ENCODE measurements at regions not wholly inside any gene's neighbourhood (a gene's known extent, or its start where the extent isn't known, plus 50 kb on each side); places are given as distances from the start of the nearest gene placed in this dataset.

- TF ChIP-seq, protein P1, sequence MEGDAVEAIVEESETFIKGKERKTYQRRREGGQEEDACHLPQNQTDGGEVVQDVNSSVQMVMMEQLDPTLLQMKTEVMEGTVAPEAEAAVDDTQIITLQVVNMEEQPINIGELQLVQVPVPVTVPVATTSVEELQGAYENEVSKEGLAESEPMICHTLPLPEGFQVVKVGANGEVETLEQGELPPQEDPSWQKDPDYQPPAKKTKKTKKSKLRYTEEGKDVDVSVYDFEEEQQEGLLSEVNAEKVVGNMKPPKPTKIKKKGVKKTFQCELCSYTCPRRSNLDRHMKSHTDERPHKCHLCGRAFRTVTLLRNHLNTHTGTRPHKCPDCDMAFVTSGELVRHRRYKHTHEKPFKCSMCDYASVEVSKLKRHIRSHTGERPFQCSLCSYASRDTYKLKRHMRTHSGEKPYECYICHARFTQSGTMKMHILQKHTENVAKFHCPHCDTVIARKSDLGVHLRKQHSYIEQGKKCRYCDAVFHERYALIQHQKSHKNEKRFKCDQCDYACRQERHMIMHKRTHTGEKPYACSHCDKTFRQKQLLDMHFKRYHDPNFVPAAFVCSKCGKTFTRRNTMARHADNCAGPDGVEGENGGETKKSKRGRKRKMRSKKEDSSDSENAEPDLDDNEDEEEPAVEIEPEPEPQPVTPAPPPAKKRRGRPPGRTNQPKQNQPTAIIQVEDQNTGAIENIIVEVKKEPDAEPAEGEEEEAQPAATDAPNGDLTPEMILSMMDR (IDR thresholded peaks at IDR 0.05), result no peak
- TF ChIP-seq POLR2AphosphoS5 (IDR thresholded peaks at IDR 0.05; ENCODE audit: insufficient read depth in 1 of 2, low read depth in 1 of 2), result no peak
- TF ChIP-seq POLR2A (IDR thresholded peaks at IDR 0.05), result no peak
These were observed 695.9 kb upstream of the LRRTM4 start for GRCh38 chr2:78218066-78218465.

Measured in vagina (tissue), 2 donors.